ENCODE measurements at regions not wholly inside any gene's neighbourhood (a gene's known extent, or its start where the extent isn't known, plus 50 kb on each side); places are given as distances from the start of the nearest gene placed in this dataset.

DNA sequence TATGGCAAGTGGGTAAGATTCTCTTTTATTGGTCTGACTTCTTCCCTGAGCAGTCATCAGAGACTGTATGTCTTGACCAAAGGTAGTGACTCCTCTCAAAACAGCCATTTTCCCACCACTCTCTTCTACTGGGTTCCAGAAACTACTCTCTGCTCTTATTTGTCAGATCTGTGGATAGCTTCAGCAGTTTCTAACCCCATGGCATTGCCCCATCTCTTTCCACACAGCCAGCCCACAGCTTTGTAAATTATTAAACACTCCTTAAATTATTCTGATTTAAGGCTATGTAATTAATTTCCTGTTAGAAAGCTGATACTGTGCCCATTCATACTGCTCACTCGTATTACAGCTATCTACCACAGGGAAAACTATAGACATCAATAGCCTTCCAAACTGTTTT is 138.4 kb upstream of the CNR1 start:
- Histone ChIP-seq H3K4me2 (ENCODE audit: insufficient read depth, insufficient read length, low read length) (no peak overlapping the region), H2AK5ac (ENCODE audit: insufficient read length, low read length) (no peak overlapping the region), H2BK12ac (ENCODE audit: insufficient read length, low read depth, low read length) (no peak overlapping the region), H3K56ac (ENCODE audit: insufficient read length, low read depth, low read length) (no peak overlapping the region), H3K27me3 (ENCODE audit: insufficient read depth, low read length) (no peaks in the 10 kb centered on the region), H3K9me3 (ENCODE audit: control insufficient read depth, low read depth, low read length) (no peaks in the 10 kb centered on the region), H2AFZ (ENCODE audit: low read length) (no peak overlapping the region), H4K91ac (ENCODE audit: insufficient read length, low read depth, low read length) (no peak overlapping the region), H3K18ac (ENCODE audit: insufficient read length, low read depth, low read length) (no peak overlapping the region), H4K5ac (ENCODE audit: insufficient read length, low read depth, low read length) (no peak overlapping the region), H3K23ac (ENCODE audit: insufficient read length, low read depth, low read length) (no peak overlapping the region), H2BK120ac (ENCODE audit: low read depth, low read length, poor library complexity, severe bottlenecking) (no peak overlapping the region), H3K79me2 (ENCODE audit: insufficient read depth, low read length) (no peaks in the 10 kb centered on the region), H3K14ac (ENCODE audit: insufficient read depth, low read length) (no peak overlapping the region), H3T11ph (ENCODE audit: low read length) (no peak overlapping the region), H3K4ac (ENCODE audit: low read depth, low read length) (no peak overlapping the region), H3K23me2 (ENCODE audit: insufficient read length, low read depth, low read length, poor library complexity, severe bottlenecking) (no peaks in the 10 kb centered on the region), H4K20me1 (ENCODE audit: control insufficient read depth, insufficient read depth, insufficient read length) (no peaks in the 10 kb centered on the region), H3K4me1 (ENCODE audit: insufficient read depth, low read length) (no peaks in the 10 kb centered on the region), H2BK20ac (ENCODE audit: low read depth, low read length, poor library complexity, severe bottlenecking) (no peak overlapping the region), H2BK5ac (ENCODE audit: insufficient read length, low read length) (no peak overlapping the region), H3K27ac (ENCODE audit: insufficient read length, low read depth, low read length) (no peak overlapping the region), H3K79me1 (ENCODE audit: insufficient read depth, low read depth, low read length, poor library complexity, severe bottlenecking) (no peaks in the 10 kb centered on the region), H2BK15ac (ENCODE audit: low read depth, low read length) (no peak overlapping the region), H4K8ac (replicated peaks; ENCODE audit: insufficient read length, low read depth, low read length) (no peak overlapping the region), H3K9ac (ENCODE audit: extremely low read depth, insufficient read length, low read length) (no peak overlapping the region)
- no peak for DNase-seq
- no peak overlapping the region for H3K27ac Mint-ChIP-seq
- H3K36me3 Mint-ChIP-seq (ENCODE audit: insufficient read depth in 1 of 3, low read depth in 3 of 3), result no peaks in the 10 kb centered on the region
- H3K4me1 Mint-ChIP-seq, result no peaks in the 10 kb centered on the region
- no peaks in the 10 kb centered on the region; a peak in 1 of 5 replicates for H3K9me3 Mint-ChIP-seq
- WGBS (ENCODE audit: extremely low coverage, insufficient read length, low lambda C conversion rate), result no CpG with 5 or more reads among the region's 1 CpG
- H3K27me3 Mint-ChIP-seq (ENCODE audit: low read depth), result no peaks in the 10 kb centered on the region
- TF ChIP-seq, protein P1, sequence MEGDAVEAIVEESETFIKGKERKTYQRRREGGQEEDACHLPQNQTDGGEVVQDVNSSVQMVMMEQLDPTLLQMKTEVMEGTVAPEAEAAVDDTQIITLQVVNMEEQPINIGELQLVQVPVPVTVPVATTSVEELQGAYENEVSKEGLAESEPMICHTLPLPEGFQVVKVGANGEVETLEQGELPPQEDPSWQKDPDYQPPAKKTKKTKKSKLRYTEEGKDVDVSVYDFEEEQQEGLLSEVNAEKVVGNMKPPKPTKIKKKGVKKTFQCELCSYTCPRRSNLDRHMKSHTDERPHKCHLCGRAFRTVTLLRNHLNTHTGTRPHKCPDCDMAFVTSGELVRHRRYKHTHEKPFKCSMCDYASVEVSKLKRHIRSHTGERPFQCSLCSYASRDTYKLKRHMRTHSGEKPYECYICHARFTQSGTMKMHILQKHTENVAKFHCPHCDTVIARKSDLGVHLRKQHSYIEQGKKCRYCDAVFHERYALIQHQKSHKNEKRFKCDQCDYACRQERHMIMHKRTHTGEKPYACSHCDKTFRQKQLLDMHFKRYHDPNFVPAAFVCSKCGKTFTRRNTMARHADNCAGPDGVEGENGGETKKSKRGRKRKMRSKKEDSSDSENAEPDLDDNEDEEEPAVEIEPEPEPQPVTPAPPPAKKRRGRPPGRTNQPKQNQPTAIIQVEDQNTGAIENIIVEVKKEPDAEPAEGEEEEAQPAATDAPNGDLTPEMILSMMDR (conservative IDR thresholded peaks at IDR 0.05), result no peak
- no peak overlapping the region for H3K4me3 Mint-ChIP-seq

Data from H9 (cell line).